ENCODE measurements at regions not wholly inside any gene's neighbourhood (a gene's known extent, or its start where the extent isn't known, plus 50 kb on each side); places are given as distances from the start of the nearest gene placed in this dataset.

- TF ChIP-seq CTCF (IDR thresholded peaks at IDR 0.05; ENCODE audit: poor library complexity) (no peak), EZH2 (IDR thresholded peaks at IDR 0.05; ENCODE audit: borderline replicate concordance) (no peak), EZH2phosphoT487 (IDR thresholded peaks at IDR 0.05; ENCODE audit: low read depth, severe bottlenecking, unreplicated experiment) (no peak)
Measured at GRCh38 chr18:60021556-60021955, 121.8 kb downstream of the PMAIP1 start.
